ENCODE measurements at regions not wholly inside any gene's neighbourhood (a gene's known extent, or its start where the extent isn't known, plus 50 kb on each side); places are given as distances from the start of the nearest gene placed in this dataset.

GRCh38 chr20:22466447-22467171, 117.8 kb downstream of the FOXA2 start:
- no peak for DNase-seq

- DNase-seq = no peak
Observed at GRCh38 chr20:22465622-22466446, 118.5 kb downstream of the FOXA2 start.

- DNase-seq = no peak
Observed at GRCh38 chr20:22464312-22465003, 119.9 kb downstream of the FOXA2 start.

- DNase-seq = no peak
Observed at GRCh38 chr20:22462975-22463914, 121.1 kb downstream of the FOXA2 start.

DNA sequence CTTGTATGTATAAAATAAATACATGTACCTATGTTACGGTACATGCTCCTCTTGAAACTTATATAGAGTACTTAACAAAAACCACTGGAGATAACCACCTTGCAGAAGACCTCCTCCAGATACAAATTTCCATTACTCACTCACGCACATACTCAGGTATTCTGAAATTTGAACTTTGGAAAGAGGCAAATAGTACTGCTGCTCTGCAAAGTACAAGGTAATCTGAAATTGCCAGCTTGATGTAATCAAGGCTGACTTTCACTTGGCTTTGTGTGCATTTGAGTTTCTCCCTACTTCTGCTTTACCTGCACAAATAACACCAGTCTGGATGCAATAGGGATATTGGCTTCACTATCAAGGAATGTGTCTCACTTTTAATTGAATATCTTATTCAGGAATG, 123.6 kb downstream of the FOXA2 start:
- DNase-seq = no peak

GRCh38 chr20:22460231-22460630, 124.1 kb downstream of the FOXA2 start:
- DNase-seq = no peak

- DNase-seq = no peak
Observed at GRCh38 chr20:22459754-22460153, 124.6 kb downstream of the FOXA2 start.

- DNase-seq = no peak
Observed at GRCh38 chr20:22456109-22456508, 128.3 kb downstream of the FOXA2 start.

DNA sequence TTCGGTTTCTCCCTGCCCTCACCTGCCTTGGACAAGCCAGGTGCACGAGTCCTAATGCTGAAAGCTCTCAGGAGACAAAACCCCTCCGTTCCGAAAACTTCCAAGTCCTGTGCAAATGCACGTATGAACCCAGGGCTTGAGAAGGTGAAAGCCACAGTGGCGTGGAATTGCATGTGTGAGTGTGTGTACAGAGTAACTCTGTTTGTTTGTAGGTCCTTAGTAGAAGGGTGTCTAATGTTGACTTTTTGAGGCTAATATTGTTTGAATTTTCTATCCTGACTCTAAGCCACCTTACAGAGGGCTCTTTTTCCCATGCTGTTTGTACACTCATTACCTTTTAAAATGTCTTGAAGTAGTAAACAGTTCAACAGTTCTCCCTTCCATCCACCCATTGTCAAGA, 129.1 kb downstream of the FOXA2 start:
- no peak for DNase-seq

GRCh38 chr20:22453244-22454080, 130.9 kb downstream of the FOXA2 start:
- DNase-seq = no peak

DNA sequence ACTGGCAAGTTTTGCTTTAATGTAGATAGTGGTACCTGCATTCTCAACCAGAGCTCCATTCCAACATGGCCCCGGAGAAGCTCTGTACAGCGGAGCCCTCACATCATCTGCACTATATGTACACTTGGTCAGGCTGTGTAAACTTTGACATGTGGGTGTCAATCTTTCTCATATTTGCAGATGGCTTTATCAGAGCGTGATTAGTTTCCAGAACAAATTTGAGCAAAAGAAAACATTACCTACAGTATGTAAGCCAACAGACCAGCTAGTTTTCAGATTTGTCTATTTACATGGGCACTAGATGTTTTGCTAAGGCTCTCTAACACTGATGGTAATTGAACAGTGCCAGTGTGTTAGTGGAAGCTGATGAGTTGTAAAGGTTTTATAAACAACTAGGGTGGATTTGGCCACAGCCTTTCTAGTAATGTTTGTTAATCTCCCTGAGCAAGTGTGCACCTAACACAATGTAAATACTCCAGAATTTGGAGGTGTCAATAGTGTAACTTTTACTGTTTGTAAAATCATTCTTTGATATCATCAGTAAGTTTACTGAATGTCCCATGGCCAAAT, 131.8 kb downstream of the FOXA2 start:
- no peak for DNase-seq

DNA sequence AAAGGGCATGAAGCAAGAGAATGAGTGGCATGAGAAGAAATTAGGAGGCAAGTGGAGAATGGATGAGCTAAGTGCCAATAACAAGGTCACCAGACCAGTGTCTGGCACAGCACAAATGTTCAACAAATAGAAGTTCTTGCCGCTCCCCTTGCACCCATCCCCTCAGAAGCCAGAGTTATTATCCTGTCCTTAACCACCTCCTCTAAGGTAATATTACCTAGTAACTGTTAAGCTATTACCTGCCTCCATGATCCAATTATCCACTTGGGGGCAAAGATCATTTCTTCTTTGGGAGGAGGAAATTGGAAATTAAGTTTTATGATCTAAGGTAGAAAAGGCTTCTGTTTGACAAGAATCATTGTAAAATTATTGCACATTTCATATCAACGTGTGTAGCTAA, 133.8 kb downstream of the FOXA2 start:
- no peak for DNase-seq

- DNase-seq = peak; percentile 52 to 73
Observed at GRCh38 chr20:22449188-22449973, 135.0 kb downstream of the FOXA2 start.

DNA sequence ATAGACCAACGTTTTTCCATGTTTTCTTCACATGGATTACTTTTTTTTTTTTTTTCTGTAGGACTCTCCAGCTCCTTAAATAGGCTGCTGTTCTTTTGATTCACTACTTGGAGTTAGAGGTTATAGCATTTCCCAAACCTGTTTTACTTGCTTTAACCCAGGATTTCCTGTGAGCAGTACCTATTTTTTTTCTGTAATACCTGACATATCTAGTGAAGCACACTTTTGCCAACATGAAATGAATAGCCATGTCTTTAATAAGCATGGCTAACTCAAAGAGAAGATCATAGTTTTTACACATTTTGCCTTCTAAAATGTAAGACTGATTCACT, 137.0 kb downstream of the FOXA2 start:
- no peak for DNase-seq

DNA sequence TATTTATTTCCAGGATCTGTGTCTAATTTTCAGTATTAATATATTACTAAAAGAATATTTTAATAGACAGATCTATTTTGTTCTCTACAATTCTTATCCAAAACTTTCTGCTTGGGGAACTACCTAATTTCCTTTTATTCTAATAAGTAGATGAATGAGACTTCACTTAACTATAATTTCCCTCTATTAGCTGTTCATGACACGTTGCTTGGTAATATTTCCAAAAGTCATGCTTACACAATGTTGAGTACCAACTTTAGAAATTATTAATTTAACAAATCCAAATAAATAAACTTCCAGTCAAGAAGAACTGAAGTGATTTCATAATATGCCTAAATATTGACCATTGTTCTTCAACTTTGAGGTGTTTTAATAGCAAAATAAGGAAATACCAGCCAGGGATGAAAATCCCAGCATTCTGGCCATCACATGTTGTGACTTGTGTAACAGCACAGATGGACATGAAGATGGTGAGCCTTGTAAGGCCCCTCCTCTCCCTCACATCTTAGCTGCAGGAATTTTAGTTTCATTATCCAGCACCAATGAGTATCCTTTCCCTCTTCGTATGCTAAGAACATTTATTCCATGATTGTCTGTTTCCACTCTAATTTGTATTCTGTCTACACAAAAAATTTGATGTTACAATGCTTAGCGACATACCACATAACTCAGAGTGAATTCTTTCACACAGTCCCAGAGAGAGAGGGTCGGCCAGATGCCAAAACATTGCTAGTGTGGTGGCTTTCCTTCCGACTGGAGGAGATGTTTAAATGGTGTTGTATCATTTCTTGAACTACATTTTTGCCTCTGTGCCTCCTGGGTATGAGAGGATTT, 137.5 kb downstream of the FOXA2 start:
- DNase-seq = peak; percentile 42 to 51

- DNase-seq = no peak
Observed at GRCh38 chr20:22442318-22442717, 142.1 kb downstream of the FOXA2 start.

- no peak for DNase-seq
Observed at GRCh38 chr20:22438926-22439325, 145.4 kb downstream of the FOXA2 start.

- DNase-seq = no peak
Observed at GRCh38 chr20:22438346-22438745, 146.0 kb downstream of the FOXA2 start.

GRCh38 chr20:22437354-22437753, 147.0 kb downstream of the FOXA2 start:
- no peak for DNase-seq
